K562 (cell line): ENCODE measurements at regions not wholly inside any gene's neighbourhood (a gene's known extent, or its start where the extent isn't known, plus 50 kb on each side); places are given as distances from the start of the nearest gene placed in this dataset.

Experiments
- ARHGAP35 ChIP-seq: fragments of 450-650 bp; IDR thresholded peaks from 2 replicates; pipeline ENCODE4 v1.6.1; 2018; ENCODE audit not compliant: partially characterized antibody
- ARNT ChIP-seq, 2 experiments: fragments of 450-650 bp; IDR thresholded peaks; 2 replicates each; pipeline ENCODE4 v1.6.1; 2016; ENCODE audit warnings: mild to moderate bottlenecking in 1 of 2
- CREBBP ChIP-seq: IDR thresholded peaks from one replicate; pipeline ENCODE4 v1.6.1; 2012; ENCODE audit warnings: low read depth, mild to moderate bottlenecking, control low read depth, inconsistent platforms, low read length
- HMGN3 ChIP-seq: IDR thresholded peaks from 2 replicates; pipeline ENCODE4 v1.6.1; 2011; ENCODE audit warnings: borderline replicate concordance, low read depth, mild to moderate bottlenecking, mixed read lengths, low read length; ENCODE audit not compliant: insufficient read length; ENCODE audit errors: extremely low read depth
- NCOA2 ChIP-seq, 2 experiments: fragments of 450-650 bp; IDR thresholded peaks; 2 replicates each; pipeline ENCODE4 v1.6.1; 2018; ENCODE audit warnings: mild to moderate bottlenecking in 2 of 2, moderate library complexity in 1 of 2; ENCODE audit not compliant: partially characterized antibody in 2 of 2
- ZNF347 ChIP-seq: fragments of 450-650 bp; formaldehyde crosslinking; IDR thresholded peaks from 2 replicates; pipeline ENCODE4 v1.4.0; 2020; ENCODE audit warnings: low read depth, mild to moderate bottlenecking, moderate library complexity
- ZNF668 ChIP-seq: fragments of 250-450 bp; sonication (Bioruptor Pico); IDR thresholded peaks from 2 replicates; pipeline ENCODE4 v1.8.0; 2022; ENCODE audit warnings: mild to moderate bottlenecking, inconsistent platforms
- TF ChIP-seq, protein P1 (sequence below): fragments of 200-600 bp; sonication (generic); IDR thresholded peaks from one replicate; pipeline ENCODE4 v1.6.1; 2012; ENCODE audit warnings: mild to moderate bottlenecking, low read depth, low read length, inconsistent platforms
- TF ChIP-seq, protein P2 (sequence below): fragments of 250-450 bp; sonication (Bioruptor Pico); IDR thresholded peaks from 2 replicates; pipeline ENCODE4 v1.4.0; 2020
- TF ChIP-seq, protein P3 (sequence below): fragments of 250-450 bp; sonication (Bioruptor Pico); IDR thresholded peaks from 2 replicates; pipeline ENCODE4 v1.4.0; 2020; ENCODE audit warnings: mild to moderate bottlenecking
- TF ChIP-seq, protein P4 (sequence below): fragments of 450-650 bp; IDR thresholded peaks from 2 replicates; pipeline ENCODE4 v1.6.1; 2016; ENCODE audit warnings: antibody characterized with exemption

DNA sequence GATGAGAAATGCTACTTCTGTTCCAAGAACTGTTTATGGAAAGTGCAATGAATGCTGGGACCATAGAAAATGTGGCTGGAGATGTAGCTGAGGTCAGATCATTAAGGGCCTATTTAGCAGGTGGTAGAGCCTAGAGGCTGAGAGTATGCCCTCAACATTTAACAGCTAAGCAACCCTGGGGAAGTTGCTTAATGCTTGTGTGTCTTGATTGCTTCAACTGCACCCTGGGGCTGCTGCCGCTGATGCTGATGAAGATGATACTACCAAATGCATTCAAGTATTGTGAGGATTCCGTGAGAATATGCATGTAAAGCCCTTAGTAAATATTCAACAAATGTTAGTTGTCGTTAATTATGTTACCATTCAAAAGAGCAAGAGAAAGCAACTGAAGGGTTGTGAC, 273.2 kb downstream of the BCL11A start (continued):
- TF ChIP-seq, protein P1, sequence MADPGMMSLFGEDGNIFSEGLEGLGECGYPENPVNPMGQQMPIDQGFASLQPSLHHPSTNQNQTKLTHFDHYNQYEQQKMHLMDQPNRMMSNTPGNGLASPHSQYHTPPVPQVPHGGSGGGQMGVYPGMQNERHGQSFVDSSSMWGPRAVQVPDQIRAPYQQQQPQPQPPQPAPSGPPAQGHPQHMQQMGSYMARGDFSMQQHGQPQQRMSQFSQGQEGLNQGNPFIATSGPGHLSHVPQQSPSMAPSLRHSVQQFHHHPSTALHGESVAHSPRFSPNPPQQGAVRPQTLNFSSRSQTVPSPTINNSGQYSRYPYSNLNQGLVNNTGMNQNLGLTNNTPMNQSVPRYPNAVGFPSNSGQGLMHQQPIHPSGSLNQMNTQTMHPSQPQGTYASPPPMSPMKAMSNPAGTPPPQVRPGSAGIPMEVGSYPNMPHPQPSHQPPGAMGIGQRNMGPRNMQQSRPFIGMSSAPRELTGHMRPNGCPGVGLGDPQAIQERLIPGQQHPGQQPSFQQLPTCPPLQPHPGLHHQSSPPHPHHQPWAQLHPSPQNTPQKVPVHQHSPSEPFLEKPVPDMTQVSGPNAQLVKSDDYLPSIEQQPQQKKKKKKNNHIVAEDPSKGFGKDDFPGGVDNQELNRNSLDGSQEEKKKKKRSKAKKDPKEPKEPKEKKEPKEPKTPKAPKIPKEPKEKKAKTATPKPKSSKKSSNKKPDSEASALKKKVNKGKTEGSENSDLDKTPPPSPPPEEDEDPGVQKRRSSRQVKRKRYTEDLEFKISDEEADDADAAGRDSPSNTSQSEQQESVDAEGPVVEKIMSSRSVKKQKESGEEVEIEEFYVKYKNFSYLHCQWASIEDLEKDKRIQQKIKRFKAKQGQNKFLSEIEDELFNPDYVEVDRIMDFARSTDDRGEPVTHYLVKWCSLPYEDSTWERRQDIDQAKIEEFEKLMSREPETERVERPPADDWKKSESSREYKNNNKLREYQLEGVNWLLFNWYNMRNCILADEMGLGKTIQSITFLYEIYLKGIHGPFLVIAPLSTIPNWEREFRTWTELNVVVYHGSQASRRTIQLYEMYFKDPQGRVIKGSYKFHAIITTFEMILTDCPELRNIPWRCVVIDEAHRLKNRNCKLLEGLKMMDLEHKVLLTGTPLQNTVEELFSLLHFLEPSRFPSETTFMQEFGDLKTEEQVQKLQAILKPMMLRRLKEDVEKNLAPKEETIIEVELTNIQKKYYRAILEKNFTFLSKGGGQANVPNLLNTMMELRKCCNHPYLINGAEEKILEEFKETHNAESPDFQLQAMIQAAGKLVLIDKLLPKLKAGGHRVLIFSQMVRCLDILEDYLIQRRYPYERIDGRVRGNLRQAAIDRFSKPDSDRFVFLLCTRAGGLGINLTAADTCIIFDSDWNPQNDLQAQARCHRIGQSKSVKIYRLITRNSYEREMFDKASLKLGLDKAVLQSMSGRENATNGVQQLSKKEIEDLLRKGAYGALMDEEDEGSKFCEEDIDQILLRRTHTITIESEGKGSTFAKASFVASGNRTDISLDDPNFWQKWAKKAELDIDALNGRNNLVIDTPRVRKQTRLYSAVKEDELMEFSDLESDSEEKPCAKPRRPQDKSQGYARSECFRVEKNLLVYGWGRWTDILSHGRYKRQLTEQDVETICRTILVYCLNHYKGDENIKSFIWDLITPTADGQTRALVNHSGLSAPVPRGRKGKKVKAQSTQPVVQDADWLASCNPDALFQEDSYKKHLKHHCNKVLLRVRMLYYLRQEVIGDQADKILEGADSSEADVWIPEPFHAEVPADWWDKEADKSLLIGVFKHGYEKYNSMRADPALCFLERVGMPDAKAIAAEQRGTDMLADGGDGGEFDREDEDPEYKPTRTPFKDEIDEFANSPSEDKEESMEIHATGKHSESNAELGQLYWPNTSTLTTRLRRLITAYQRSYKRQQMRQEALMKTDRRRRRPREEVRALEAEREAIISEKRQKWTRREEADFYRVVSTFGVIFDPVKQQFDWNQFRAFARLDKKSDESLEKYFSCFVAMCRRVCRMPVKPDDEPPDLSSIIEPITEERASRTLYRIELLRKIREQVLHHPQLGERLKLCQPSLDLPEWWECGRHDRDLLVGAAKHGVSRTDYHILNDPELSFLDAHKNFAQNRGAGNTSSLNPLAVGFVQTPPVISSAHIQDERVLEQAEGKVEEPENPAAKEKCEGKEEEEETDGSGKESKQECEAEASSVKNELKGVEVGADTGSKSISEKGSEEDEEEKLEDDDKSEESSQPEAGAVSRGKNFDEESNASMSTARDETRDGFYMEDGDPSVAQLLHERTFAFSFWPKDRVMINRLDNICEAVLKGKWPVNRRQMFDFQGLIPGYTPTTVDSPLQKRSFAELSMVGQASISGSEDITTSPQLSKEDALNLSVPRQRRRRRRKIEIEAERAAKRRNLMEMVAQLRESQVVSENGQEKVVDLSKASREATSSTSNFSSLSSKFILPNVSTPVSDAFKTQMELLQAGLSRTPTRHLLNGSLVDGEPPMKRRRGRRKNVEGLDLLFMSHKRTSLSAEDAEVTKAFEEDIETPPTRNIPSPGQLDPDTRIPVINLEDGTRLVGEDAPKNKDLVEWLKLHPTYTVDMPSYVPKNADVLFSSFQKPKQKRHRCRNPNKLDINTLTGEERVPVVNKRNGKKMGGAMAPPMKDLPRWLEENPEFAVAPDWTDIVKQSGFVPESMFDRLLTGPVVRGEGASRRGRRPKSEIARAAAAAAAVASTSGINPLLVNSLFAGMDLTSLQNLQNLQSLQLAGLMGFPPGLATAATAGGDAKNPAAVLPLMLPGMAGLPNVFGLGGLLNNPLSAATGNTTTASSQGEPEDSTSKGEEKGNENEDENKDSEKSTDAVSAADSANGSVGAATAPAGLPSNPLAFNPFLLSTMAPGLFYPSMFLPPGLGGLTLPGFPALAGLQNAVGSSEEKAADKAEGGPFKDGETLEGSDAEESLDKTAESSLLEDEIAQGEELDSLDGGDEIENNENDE, result no peak
- TF ChIP-seq ARHGAP35, result no peak
- TF ChIP-seq, protein P2, sequence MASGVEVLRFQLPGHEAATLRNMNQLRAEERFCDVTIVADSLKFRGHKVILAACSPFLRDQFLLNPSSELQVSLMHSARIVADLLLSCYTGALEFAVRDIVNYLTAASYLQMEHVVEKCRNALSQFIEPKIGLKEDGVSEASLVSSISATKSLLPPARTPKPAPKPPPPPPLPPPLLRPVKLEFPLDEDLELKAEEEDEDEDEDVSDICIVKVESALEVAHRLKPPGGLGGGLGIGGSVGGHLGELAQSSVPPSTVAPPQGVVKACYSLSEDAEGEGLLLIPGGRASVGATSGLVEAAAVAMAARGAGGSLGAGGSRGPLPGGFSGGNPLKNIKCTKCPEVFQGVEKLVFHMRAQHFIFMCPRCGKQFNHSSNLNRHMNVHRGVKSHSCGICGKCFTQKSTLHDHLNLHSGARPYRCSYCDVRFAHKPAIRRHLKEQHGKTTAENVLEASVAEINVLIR (CRISPR knock-in tag), result no peak
- TF ChIP-seq ARNT (IDR thresholded peaks at IDR 0.05), result no peak
- TF ChIP-seq ZNF668, result no peak
- no peak for TF ChIP-seq HMGN3
- TF ChIP-seq, protein P3, sequence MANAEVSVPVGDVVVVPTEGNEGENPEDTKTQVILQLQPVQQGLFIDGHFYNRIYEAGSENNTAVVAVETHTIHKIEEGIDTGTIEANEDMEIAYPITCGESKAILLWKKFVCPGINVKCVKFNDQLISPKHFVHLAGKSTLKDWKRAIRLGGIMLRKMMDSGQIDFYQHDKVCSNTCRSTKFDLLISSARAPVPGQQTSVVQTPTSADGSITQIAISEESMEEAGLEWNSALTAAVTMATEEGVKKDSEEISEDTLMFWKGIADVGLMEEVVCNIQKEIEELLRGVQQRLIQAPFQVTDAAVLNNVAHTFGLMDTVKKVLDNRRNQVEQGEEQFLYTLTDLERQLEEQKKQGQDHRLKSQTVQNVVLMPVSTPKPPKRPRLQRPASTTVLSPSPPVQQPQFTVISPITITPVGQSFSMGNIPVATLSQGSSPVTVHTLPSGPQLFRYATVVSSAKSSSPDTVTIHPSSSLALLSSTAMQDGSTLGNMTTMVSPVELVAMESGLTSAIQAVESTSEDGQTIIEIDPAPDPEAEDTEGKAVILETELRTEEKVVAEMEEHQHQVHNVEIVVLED (CRISPR knock-in tag), result no peak
- no peak for TF ChIP-seq ZNF347 (CRISPR knock-in tag)
- TF ChIP-seq CREBBP, result no peak
- TF ChIP-seq NCOA2 (IDR thresholded peaks at IDR 0.05; ENCODE audit: partially characterized antibody in 2 of 2), result no peak
- TF ChIP-seq, protein P4, sequence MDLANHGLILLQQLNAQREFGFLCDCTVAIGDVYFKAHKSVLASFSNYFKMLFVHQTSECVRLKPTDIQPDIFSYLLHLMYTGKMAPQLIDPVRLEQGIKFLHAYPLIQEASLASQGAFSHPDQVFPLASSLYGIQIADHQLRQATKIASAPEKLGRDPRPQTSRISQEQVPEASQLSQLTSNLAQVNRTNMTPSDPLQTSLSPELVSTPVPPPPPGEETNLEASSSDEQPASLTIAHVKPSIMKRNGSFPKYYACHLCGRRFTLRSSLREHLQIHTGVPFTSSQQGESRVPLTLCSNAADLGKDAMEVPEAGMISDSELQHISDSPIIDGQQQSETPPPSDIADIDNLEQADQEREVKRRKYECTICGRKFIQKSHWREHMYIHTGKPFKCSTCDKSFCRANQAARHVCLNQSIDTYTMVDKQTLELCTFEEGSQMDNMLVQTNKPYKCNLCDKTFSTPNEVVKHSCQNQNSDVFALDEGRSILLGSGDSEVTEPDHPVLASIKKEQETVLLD, result no peak
